ENCODE measurements at regions not wholly inside any gene's neighbourhood (a gene's known extent, or its start where the extent isn't known, plus 50 kb on each side); places are given as distances from the start of the nearest gene placed in this dataset.
"Not testable (repeated sequence)": the region's sequence is repeated elsewhere in the genome, so short reads cannot be mapped to it uniquely, and the experiment has no call there.

- no peaks in the 10 kb centered on the region for H3K36me3 ChIP-seq
- H3K9me3 ChIP-seq (replicated peaks), result no peaks in the 10 kb centered on the region
- no peaks in the 10 kb centered on the region for H3K4me1 ChIP-seq
- no peak overlapping the region for H3K4me3 ChIP-seq
- H3K27ac ChIP-seq (replicated peaks), result no peak overlapping the region
- intact Hi-C loops (cut with micrococcal nuclease), result no loop called here
- H3K27me3 ChIP-seq (ENCODE audit: low read depth), result peaks cover 64% of the 10 kb centered on the region
- TF ChIP-seq CTCF (IDR thresholded peaks at IDR 0.05; ENCODE audit: borderline replicate concordance), result no peak
- DNase-seq, result no peak
Observed at GRCh38 chr13:112220296-112220875, 153.4 kb downstream of the SOX1 start.

DNA sequence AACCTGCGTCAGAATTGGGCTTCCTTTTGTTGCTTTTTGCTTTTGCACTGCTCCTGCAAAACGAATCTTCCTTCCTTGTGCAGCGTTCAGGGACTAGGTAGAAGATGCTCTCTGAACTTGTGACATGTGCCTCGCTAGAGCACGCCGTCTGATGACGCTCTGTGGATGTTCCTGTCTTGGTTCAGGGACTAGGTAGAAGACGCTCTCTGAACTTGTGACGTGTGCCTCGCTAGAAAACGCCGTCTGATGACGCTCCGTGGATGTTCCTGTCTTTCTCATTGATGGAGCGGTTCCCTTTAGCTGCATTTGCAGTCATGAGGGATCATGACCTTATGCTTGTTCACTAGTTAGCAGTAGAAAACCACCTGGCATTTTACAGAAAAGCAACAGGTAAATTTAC is 154.0 kb downstream of the SOX1 start:
- intact Hi-C loops (cut with micrococcal nuclease), result no loop called here
- Histone ChIP-seq H3K4me3 (no peak overlapping the region), H3K4me1 (no peaks in the 10 kb centered on the region), H3K9me3 (replicated peaks) (no peaks in the 10 kb centered on the region), H3K27ac (replicated peaks) (no peak overlapping the region), H3K36me3 (no peaks in the 10 kb centered on the region), H3K27me3 (ENCODE audit: low read depth) (peaks cover 62% of the 10 kb centered on the region)
- no peak for DNase-seq
- TF ChIP-seq CTCF (IDR thresholded peaks at IDR 0.05; ENCODE audit: borderline replicate concordance), result no peak

DNA sequence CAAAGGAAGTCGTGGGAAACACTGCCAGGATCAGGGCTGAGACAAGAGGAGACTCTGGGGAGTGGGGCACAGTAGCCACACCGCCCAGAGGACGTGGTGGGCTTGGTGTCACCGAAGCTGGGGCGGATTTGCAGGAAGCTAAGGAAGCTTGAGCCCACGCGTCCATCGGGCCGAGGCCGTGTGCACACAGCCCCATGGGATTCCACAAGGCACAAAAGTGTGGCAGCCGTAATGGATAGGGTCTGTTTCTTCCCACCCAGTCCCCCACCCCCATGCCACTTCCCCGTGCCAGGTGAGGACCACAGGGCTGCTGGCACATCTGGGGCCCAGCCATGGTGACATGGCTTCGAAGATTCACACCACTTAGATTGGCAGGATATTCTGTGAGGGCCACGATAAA is 153.2 kb upstream of the SPACA7 start:
- H3K36me3 ChIP-seq, result no peaks in the 10 kb centered on the region
- H3K4me3 ChIP-seq, result no peak overlapping the region
- H3K27ac ChIP-seq (replicated peaks), result no peak overlapping the region
- no peak for TF ChIP-seq CTCF (IDR thresholded peaks at IDR 0.05; ENCODE audit: borderline replicate concordance)
- H3K4me1 ChIP-seq, result no peaks in the 10 kb centered on the region
- no peaks in the 10 kb centered on the region for H3K9me3 ChIP-seq (replicated peaks)
- DNase-seq, result no peak
- intact Hi-C loops (cut with micrococcal nuclease), result no loop called here
- H3K27me3 ChIP-seq (ENCODE audit: low read depth), result peaks cover 47% of the 10 kb centered on the region

DNA sequence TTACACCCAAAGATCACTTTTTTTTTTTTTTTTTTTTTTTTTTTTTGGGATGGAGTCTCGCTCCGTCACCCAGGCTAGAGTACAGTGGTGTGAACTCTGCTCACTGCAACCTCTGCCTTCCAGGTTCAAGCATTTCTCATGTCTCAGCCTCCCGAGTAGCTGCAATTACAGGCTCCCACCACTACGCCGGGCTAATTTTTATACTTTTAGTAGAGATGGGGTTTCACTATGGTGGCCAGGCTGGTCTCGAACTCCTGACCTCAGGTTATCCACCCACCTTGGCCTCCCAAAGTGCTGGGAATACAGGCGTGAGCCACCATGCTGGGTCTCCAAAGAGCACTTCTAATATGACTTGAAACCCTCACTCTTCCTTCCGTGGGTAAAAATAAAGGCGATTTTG is 152.2 kb upstream of the SPACA7 start:
- H3K4me1 ChIP-seq; intact Hi-C loops (cut with micrococcal nuclease); H3K27ac ChIP-seq (replicated peaks); H3K36me3 ChIP-seq; DNase-seq; H3K4me3 ChIP-seq; H3K9me3 ChIP-seq (replicated peaks): not testable (repeated sequence)
- H3K27me3 ChIP-seq (ENCODE audit: low read depth), result peaks cover 44% of the 10 kb centered on the region
- TF ChIP-seq CTCF (IDR thresholded peaks at IDR 0.05; ENCODE audit: borderline replicate concordance), result peak; percentile 11

DNA sequence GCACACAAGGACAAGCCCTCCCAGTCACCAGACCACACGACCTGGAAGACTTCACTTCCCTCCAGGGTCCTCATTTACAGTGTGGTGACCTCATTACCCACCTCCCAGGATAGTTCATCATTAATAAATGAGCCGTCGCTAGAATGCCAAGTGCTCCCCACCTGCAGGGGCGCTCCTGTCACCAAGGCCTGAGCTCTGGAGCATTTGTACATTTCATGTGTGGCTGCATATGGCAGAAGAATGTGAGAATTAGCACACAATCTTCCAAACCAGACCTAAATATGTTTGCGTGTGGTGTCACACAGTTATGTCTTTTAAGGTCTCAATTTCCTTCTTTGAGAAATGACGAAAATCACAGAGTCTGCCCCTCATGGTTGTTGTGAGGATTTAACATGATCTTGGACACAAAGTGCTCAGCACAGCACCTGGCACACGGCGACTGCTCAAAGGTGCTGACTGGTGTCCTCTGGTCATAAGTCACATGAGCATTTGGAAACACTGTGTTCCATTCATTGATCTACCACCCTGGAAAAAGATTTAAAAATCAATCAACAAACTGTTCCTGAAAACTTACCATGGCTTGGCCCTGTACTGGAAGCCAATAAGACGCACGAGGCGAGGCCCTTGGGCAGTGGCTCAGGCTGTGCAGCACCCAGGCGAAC is 150.6 kb upstream of the SPACA7 start:
- Histone ChIP-seq H3K4me1 (no peaks in the 10 kb centered on the region), H3K9me3 (replicated peaks) (no peaks in the 10 kb centered on the region), H3K27ac (replicated peaks) (no peak overlapping the region), H3K27me3 (ENCODE audit: low read depth) (peaks cover 44% of the 10 kb centered on the region), H3K36me3 (no peaks in the 10 kb centered on the region), H3K4me3 (no peak overlapping the region)
- no peak for DNase-seq
- no peak for TF ChIP-seq CTCF (IDR thresholded peaks at IDR 0.05; ENCODE audit: borderline replicate concordance)
- intact Hi-C loops (cut with micrococcal nuclease), result no loop called here

Measured in left ventricle myocardium inferior (tissue), 1 donor.